H9 (cell line): ENCODE measurements at regions not wholly inside any gene's neighbourhood (a gene's known extent, or its start where the extent isn't known, plus 50 kb on each side); places are given as distances from the start of the nearest gene placed in this dataset.
A peak's percentile ranks its signal among the peaks of the same experiment; 100 is the strongest.
"Not testable (repeated sequence)": the region's sequence is repeated elsewhere in the genome, so short reads cannot be mapped to it uniquely, and the experiment has no call there.

ENCODE experiments used
- DNase-seq: peaks from one replicate; pipeline ENCODE4 v3.0.0-alpha.2; 2017
- H2AFZ ChIP-seq: one replicate; pipeline ENCODE4 v1.6.1; 2013; ENCODE audit warnings: mild to moderate bottlenecking, low read length, control low read depth, moderate library complexity
- H2AK5ac ChIP-seq: 2 replicates; pipeline ENCODE4 v1.6.1; 2013; ENCODE audit warnings: low read length, control low read depth, mixed read lengths; ENCODE audit not compliant: insufficient read length
- H2BK120ac ChIP-seq: one replicate; pipeline ENCODE4 v1.6.1; 2013; ENCODE audit warnings: low read depth, mild to moderate bottlenecking, low read length, control low read depth, inconsistent platforms; ENCODE audit not compliant: poor library complexity, severe bottlenecking
- H2BK12ac ChIP-seq: 2 replicates; pipeline ENCODE4 v1.6.1; 2013; ENCODE audit warnings: low read length, control low read depth, mixed read lengths, low read depth; ENCODE audit not compliant: insufficient read length
- H2BK15ac ChIP-seq: 2 replicates; pipeline ENCODE4 v1.6.1; 2013; ENCODE audit warnings: low read depth, low read length, control low read depth
- H2BK20ac ChIP-seq: one replicate; pipeline ENCODE4 v1.6.1; 2013; ENCODE audit warnings: low read depth, mild to moderate bottlenecking, low read length, control low read depth, inconsistent platforms; ENCODE audit not compliant: poor library complexity, severe bottlenecking
- H2BK5ac ChIP-seq: 2 replicates; pipeline ENCODE4 v1.6.1; 2013; ENCODE audit warnings: low read length, control low read depth, mixed read lengths; ENCODE audit not compliant: insufficient read length
- H3K14ac ChIP-seq: 2 replicates; pipeline ENCODE4 v1.6.1; 2013; ENCODE audit warnings: low read length, control low read depth; ENCODE audit not compliant: insufficient read depth
- H3K18ac ChIP-seq: 2 replicates; pipeline ENCODE4 v1.6.1; 2013; ENCODE audit warnings: low read depth, mild to moderate bottlenecking, mixed read lengths, low read length, control low read depth; ENCODE audit not compliant: insufficient read length
- H3K23ac ChIP-seq: 2 replicates; pipeline ENCODE4 v1.6.1; 2013; ENCODE audit warnings: low read length, control low read depth, mixed read lengths, low read depth; ENCODE audit not compliant: insufficient read length
- H3K23me2 ChIP-seq: 2 replicates; pipeline ENCODE4 v1.6.1; 2013; ENCODE audit warnings: low read depth, mild to moderate bottlenecking, mixed read lengths, low read length, control low read depth; ENCODE audit not compliant: insufficient read length, poor library complexity, severe bottlenecking
- H3K27ac ChIP-seq: 2 replicates; pipeline ENCODE4 v1.5.1; 2013; ENCODE audit warnings: low read length, control low read depth, mixed read lengths, low read depth; ENCODE audit not compliant: insufficient read length
- H3K27me3 ChIP-seq: 2 replicates; pipeline ENCODE4 v1.6.1; 2013; ENCODE audit warnings: low read length, control low read depth, inconsistent platforms; ENCODE audit not compliant: insufficient read depth
- H3K4ac ChIP-seq: 2 replicates; pipeline ENCODE4 v1.6.1; 2013; ENCODE audit warnings: low read depth, mild to moderate bottlenecking, control low read depth, inconsistent platforms, low read length, moderate library complexity
- H3K4me1 ChIP-seq: 2 replicates; pipeline ENCODE4 v1.6.1; 2013; ENCODE audit warnings: low read length, control low read depth, inconsistent platforms; ENCODE audit not compliant: insufficient read depth
- H3K4me2 ChIP-seq: 2 replicates; pipeline ENCODE4 v1.6.1; 2013; ENCODE audit warnings: low read length, control low read depth, mixed read lengths; ENCODE audit not compliant: insufficient read length, insufficient read depth
- H3K56ac ChIP-seq: 2 replicates; pipeline ENCODE4 v1.6.1; 2013; ENCODE audit warnings: low read depth, mild to moderate bottlenecking, mixed read lengths, low read length, control low read depth; ENCODE audit not compliant: insufficient read length
- H3K79me1 ChIP-seq: 2 replicates; pipeline ENCODE4 v1.6.1; 2013; ENCODE audit warnings: low read depth, mild to moderate bottlenecking, moderate library complexity, low read length, control low read depth, inconsistent platforms; ENCODE audit not compliant: insufficient read depth, poor library complexity, severe bottlenecking
- H3K79me2 ChIP-seq: 2 replicates; pipeline ENCODE4 v1.6.1; 2013; ENCODE audit warnings: low read length, control low read depth, inconsistent platforms; ENCODE audit not compliant: insufficient read depth
- H3K9ac ChIP-seq: 2 replicates; pipeline ENCODE4 v1.6.1; 2013; ENCODE audit warnings: low read length, control low read depth, mixed read lengths; ENCODE audit not compliant: insufficient read length; ENCODE audit errors: extremely low read depth
- H3K9me3 ChIP-seq: one replicate; pipeline ENCODE4 v1.6.1; 2013; ENCODE audit warnings: low read depth, low read length, inconsistent platforms; ENCODE audit not compliant: control insufficient read depth
- H3T11ph ChIP-seq: one replicate; pipeline ENCODE4 v1.6.1; 2013; ENCODE audit warnings: mild to moderate bottlenecking, low read length, control low read depth, inconsistent platforms
- H4K20me1 ChIP-seq: one replicate; pipeline ENCODE4 v1.6.1; 2013; ENCODE audit not compliant: control insufficient read depth, insufficient read length, insufficient read depth
- H4K5ac ChIP-seq: 2 replicates; pipeline ENCODE4 v1.6.1; 2013; ENCODE audit warnings: low read depth, mild to moderate bottlenecking, mixed read lengths, low read length, control low read depth; ENCODE audit not compliant: insufficient read length
- H4K8ac ChIP-seq: replicated peaks from 2 replicates; pipeline ENCODE4 v1.6.1; 2013; ENCODE audit warnings: low read length, control low read depth, mixed read lengths, low read depth; ENCODE audit not compliant: insufficient read length
- H4K91ac ChIP-seq: 2 replicates; pipeline ENCODE4 v1.6.1; 2013; ENCODE audit warnings: low read depth, mild to moderate bottlenecking, moderate library complexity, mixed read lengths, low read length, control low read depth; ENCODE audit not compliant: insufficient read length
- H3K27ac Mint-ChIP-seq, 3 experiments: 2 replicates in 2 of 3; 3 replicates in 1 of 3; pipeline ENCODE4 v1.8.0; 2020 to 2021; ENCODE audit warnings: mixed read lengths in 3 of 3, mild to moderate bottlenecking in 1 of 3, moderate library complexity in 1 of 3
- H3K27me3 Mint-ChIP-seq: 2 replicates; pipeline ENCODE4 v1.8.0; 2021; ENCODE audit warnings: low read depth, mild to moderate bottlenecking, moderate library complexity, mixed read lengths
- H3K36me3 Mint-ChIP-seq, 3 experiments: 2 replicates in 2 of 3; 3 replicates in 1 of 3; pipeline ENCODE4 v1.8.0; 2020 to 2021; ENCODE audit warnings: low read depth in 3 of 3, mixed read lengths in 3 of 3; ENCODE audit not compliant: insufficient read depth in 1 of 3
- H3K4me1 Mint-ChIP-seq, 2 experiments: 2 replicates each; pipeline ENCODE4 v1.8.0; 2020; ENCODE audit warnings: mixed read lengths in 2 of 2
- H3K4me3 Mint-ChIP-seq, 2 experiments: 2 replicates in 1 of 2; 3 replicates in 1 of 2; pipeline ENCODE4 v1.8.0; 2020 to 2021; ENCODE audit warnings: mild to moderate bottlenecking in 2 of 2, mixed read lengths in 2 of 2, moderate library complexity in 1 of 2
- H3K9me3 Mint-ChIP-seq, 2 experiments: 2 replicates in 1 of 2; 3 replicates in 1 of 2; pipeline ENCODE4 v1.8.0; 2020; ENCODE audit warnings: mild to moderate bottlenecking in 2 of 2, mixed read lengths in 2 of 2, moderate library complexity in 1 of 2
- WGBS: extraction: QIAGEN DNeasy Blood & Tissue Kit; methylation state at CpG from one replicate; pipeline ENCODE4 v1.1.7; 2013; ENCODE audit warnings: missing lambda C conversion rate, low lambda C conversion rate, mixed read lengths; ENCODE audit not compliant: insufficient read length; ENCODE audit errors: extremely low coverage; 5-methylcytosine and 5-hydroxymethylcytosine counted together

- H3K9me3 ChIP-seq, H3K4me2 ChIP-seq, H2BK20ac ChIP-seq, H3K27me3 ChIP-seq, H2AK5ac ChIP-seq, H3K9me3 Mint-ChIP-seq, H3K79me1 ChIP-seq, H3K79me2 ChIP-seq, H4K20me1 ChIP-seq, H2AFZ ChIP-seq, H4K5ac ChIP-seq, H3K27ac ChIP-seq, H3K4me1 ChIP-seq, H4K91ac ChIP-seq, DNase-seq, H3K18ac ChIP-seq, H3K23ac ChIP-seq, H3K36me3 Mint-ChIP-seq, H2BK12ac ChIP-seq, H3K9ac ChIP-seq, H3K27me3 Mint-ChIP-seq, H3T11ph ChIP-seq, H4K8ac ChIP-seq, H3K23me2 ChIP-seq, H3K56ac ChIP-seq, H3K14ac ChIP-seq, H2BK15ac ChIP-seq, H3K4me3 Mint-ChIP-seq, H3K4me1 Mint-ChIP-seq, H3K4ac ChIP-seq, H2BK5ac ChIP-seq, H2BK120ac ChIP-seq: not testable (repeated sequence)
- no CpG with 5 or more reads among the region's 11 CpGs for WGBS
- peak overlapping the region in 1 of 3 experiments; percentile 55; a peak in 2 of 7 replicates for H3K27ac Mint-ChIP-seq
These were observed 162.2 kb downstream of the LAT start for GRCh38 chr16:29146808-29147643.
